Heart right ventricle (tissue), 16 donors: ENCODE measurements at regions not wholly inside any gene's neighbourhood (a gene's known extent, or its start where the extent isn't known, plus 50 kb on each side); places are given as distances from the start of the nearest gene placed in this dataset.

Experiments
- ATAC-seq, 8 donors: fragments of 200-7000 bp; cut with Tn5 transposase; one replicate each; pipeline ENCODE4 v1.9.1; 2020; ENCODE audit warnings: mild to moderate bottlenecking in 8 of 8, moderate library complexity in 8 of 8, moderate number of reproducible peaks in 1 of 8
- DNase-seq, 2 donors: peaks; one replicate each; pipeline ENCODE4 v3.0.0-alpha.2; 2020
- H3K27ac ChIP-seq, 10 donors: fragments of 200-600 bp; sonication (generic) in 2 of 10; one replicate each; pipeline versions ENCODE4 v1.5.0 to v1.8.0; 2020 to 2022; ENCODE audit warnings: mild to moderate bottlenecking in 3 of 10
- H3K27me3 ChIP-seq, 7 donors: fragments of 200-600 bp; one replicate each; pipeline ENCODE4 v1.8.0; 2021 to 2022; ENCODE audit warnings: mild to moderate bottlenecking in 2 of 7
- H3K36me3 ChIP-seq, 9 donors: fragments of 200-600 bp; sonication (generic) in 1 of 9; one replicate each; pipeline versions ENCODE4 v1.5.0 to v1.8.0; 2020 to 2022; ENCODE audit warnings: mild to moderate bottlenecking in 2 of 9
- H3K4me1 ChIP-seq, 9 donors: fragments of 200-600 bp; sonication (generic) in 1 of 9; one replicate each; pipeline versions ENCODE4 v1.5.0 to v1.8.0; 2020 to 2022; ENCODE audit warnings: mild to moderate bottlenecking in 4 of 9
- H3K4me3 ChIP-seq, 10 donors: fragments of 200-600 bp; sonication (generic) in 2 of 10; one replicate each; pipeline versions ENCODE4 v1.5.0 to v1.8.0; 2020 to 2022; ENCODE audit warnings: mild to moderate bottlenecking in 7 of 10, moderate library complexity in 2 of 10
- H3K9me3 ChIP-seq, 11 donors: fragments of 200-600 bp in 10 of 11; sonication (generic) in 2 of 11; one replicate each; pipeline versions ENCODE4 v1.5.0 to v1.8.0; 2013 to 2022; ENCODE audit warnings: mild to moderate bottlenecking in 2 of 11, control low read depth in 1 of 11, moderate library complexity in 1 of 11
- WGBS, 2 donors: extraction: QIAGEN DNeasy Blood & Tissue Kit; methylation state at CpG; one replicate each; pipeline ENCODE4 v1.1.7; 2013; ENCODE audit warnings: inconsistent platforms in 1 of 2; 5-methylcytosine and 5-hydroxymethylcytosine counted together
- intact Hi-C, 10 donors: fragments of 100-400 bp; cut with DNase I; formaldehyde crosslinking; loops; one replicate each; pipeline versions ENCODE4 v1.11.1 to v1.14.2; 2022
- TF ChIP-seq, protein P1 (sequence below), 9 donors: fragments of 200-600 bp; sonication (generic) in 2 of 9; IDR thresholded peaks; one replicate each; pipeline versions ENCODE4 v1.5.0 to v1.8.0; 2021 to 2022; ENCODE audit warnings: antibody characterized with exemption in 9 of 9, mild to moderate bottlenecking in 5 of 9, moderate library complexity in 1 of 9
- donor health status: Arrhythmogenic right ventricular cardiomyopathy.
- donor health status: ischemic (EF 13 %, LVEDD 7.1; RV severe dilation, severe dysfunction).
- donor health status: healthy with polysubstance abuse.
- donor health status: DM: no; HTN: yes; CAD: no.
- donor health status: DM: no; HTN: no; CAD: no.
- donor health status: ischemic (EF 25% LVEDD 6.9; RV normal size, moderate dysfunction).
- donor health status: ischemic (EF 25% LVEDD 5.7; RV mildly dilated, moderate dysfunction).
- donor health status: healthy.
- donor health status: DM: yes; HTN: yes; CAD: no.
- donor health status: Ischemic cardiomyopathy.
- donor health status: ischemic (EF 35%, LVEDD 5.7; RV mildly dilated, moderate dysfunction).
- donor health status: nonischemic (EF 11% LVEDD 7.7; RV severe dilation, severe dysfunction).
- donor health status: DM: yes; HTN: yes; CAD: no.
- donor health status: PGD.
- donor health status: ischemic (EF 29% LVEDD 5.4; RV normal size, mild dysfunction).
- donor health status: nonischemic (EF 23%, LVEDD 6.1; RV moderate dilation, normal function).

DNA sequence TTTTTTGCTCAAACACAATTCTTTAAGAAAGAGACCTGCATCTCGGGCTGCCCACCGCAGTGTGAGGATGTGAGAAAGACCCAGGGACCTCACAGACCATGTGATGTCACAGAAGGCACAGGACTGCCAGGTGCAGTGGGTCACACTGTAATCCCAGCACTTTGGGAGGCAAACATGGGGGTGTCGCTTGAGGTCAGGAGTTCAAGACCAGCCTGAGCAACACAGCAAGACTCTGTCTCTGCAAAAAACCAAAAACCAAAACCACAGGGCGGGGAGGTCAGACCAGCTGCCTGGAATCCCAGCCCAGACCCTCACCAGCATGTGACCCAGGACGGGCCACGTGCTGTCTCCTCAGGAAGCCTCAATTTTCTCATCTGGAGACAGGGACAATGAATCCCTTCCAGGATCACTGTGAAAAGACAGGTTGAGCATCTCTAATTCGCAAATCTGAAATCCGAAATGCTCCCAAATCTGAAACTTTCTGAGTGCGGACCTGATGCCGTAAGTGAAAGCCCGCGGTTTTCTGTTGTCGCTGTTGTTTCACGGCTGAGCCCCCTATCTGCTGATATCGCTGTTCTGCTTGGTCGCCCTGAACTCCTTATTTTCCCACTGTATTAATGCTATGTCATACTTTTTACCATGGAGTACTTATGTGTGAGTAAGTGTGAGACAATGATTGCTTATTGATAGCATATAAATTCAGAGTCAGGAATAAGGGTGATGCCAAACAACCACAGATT, 159.5 kb upstream of the PTPN1 start:
- no peaks in the 10 kb centered on the region for H3K36me3 ChIP-seq
- peaks cover 5 to 59% (median 22%) of the 10 kb centered on the region in 9 donors for H3K4me1 ChIP-seq
- no peak for ATAC-seq

DNA sequence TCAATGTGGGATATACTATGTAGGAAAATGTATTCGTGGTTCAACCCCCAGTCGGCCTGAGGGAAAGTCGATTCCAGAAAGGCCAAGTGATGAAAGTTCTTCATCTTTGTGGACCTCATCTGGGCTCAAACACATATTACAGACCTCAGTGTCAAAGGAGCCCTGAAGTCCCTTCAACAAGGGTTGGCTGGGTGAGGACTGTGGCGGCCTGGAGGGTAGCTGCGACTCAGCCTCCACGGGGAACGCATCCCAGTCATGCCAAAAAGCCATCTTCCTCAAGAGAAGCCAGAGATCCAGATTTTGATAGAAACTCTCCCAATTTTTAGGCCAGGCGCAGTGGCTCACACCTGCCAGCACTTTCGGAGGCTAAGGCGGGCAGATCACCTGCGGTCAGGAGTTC, 158.6 kb upstream of the PTPN1 start:
- no peak for ATAC-seq
- Histone ChIP-seq H3K27ac (no peak overlapping the region), H3K4me3 (no peak overlapping the region), H3K27me3 (no peaks in the 10 kb centered on the region), H3K9me3 (no peaks in the 10 kb centered on the region), H3K36me3 (no peaks in the 10 kb centered on the region), H3K4me1 (peaks cover 3 to 50% (median 14%) of the 10 kb centered on the region in 9 donors)
- intact Hi-C loops, result no loop called here
- TF ChIP-seq, protein P1, sequence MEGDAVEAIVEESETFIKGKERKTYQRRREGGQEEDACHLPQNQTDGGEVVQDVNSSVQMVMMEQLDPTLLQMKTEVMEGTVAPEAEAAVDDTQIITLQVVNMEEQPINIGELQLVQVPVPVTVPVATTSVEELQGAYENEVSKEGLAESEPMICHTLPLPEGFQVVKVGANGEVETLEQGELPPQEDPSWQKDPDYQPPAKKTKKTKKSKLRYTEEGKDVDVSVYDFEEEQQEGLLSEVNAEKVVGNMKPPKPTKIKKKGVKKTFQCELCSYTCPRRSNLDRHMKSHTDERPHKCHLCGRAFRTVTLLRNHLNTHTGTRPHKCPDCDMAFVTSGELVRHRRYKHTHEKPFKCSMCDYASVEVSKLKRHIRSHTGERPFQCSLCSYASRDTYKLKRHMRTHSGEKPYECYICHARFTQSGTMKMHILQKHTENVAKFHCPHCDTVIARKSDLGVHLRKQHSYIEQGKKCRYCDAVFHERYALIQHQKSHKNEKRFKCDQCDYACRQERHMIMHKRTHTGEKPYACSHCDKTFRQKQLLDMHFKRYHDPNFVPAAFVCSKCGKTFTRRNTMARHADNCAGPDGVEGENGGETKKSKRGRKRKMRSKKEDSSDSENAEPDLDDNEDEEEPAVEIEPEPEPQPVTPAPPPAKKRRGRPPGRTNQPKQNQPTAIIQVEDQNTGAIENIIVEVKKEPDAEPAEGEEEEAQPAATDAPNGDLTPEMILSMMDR (IDR thresholded peaks at IDR 0.05), result no peak
- DNase-seq, result no peak
- 95 to 97% methylated on average over 11 of the region's 11 CpGs for WGBS, 2 donors

More for the DNA sequence above, 159.5 kb upstream of the PTPN1 start:
- Histone ChIP-seq H3K9me3 (no peaks in the 10 kb centered on the region), H3K4me3 (no peak overlapping the region), H3K27me3 (no peaks in the 10 kb centered on the region), H3K27ac (peak overlapping the region in 1 of 10 donors; percentile 91)
- WGBS, 2 donors, result 95% methylated on average over 16 of the region's 16 CpGs
- TF ChIP-seq, protein P1 (IDR thresholded peaks at IDR 0.05), result no peak
- intact Hi-C loops, result no loop called here
- no peak for DNase-seq

DNA sequence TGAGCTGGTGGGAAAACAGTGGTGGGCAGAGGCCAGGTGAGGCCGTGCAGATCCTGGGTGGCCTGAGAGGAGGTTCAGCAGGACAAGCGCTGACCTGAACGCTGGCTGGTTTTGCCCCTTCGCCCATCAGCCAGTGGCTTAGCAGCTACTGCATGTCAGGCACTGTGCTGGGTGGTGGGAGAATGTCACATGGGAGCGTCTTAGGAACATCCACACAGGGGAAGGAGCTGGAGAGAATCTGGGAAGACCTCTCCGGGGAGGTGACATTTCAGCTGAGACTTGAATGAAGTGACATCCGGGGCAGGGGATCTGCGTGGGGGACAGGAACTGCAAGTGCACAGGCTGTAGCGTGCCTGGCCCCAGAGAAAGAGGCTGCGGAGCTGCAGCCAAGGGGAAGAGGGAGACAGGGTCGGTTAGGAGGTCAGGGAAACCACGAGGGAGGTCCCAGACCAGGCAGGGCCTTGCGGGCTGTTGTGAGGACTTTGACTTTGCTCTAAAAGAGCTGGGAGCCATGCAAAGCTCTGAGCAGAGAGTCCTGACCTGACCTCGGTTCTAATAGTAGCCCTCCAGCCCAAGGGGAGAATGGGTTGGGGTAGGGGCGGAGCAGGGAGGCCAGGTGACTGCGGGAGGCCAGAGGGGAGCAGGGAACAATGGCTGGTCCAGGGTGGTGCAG, 156.8 kb upstream of the PTPN1 start:
- no peaks in the 10 kb centered on the region for H3K9me3 ChIP-seq
- WGBS, 2 donors, result 58 to 68% methylated on average over 16 of the region's 16 CpGs
- H3K27ac ChIP-seq, result no peak overlapping the region
- intact Hi-C loops, result no loop called here
- peaks cover 0 to 33% (median 0%) of the 10 kb centered on the region in 9 donors for H3K4me1 ChIP-seq
- ATAC-seq (peak in 6 of 8 donors; percentile 25 to 69 (median 59)), DNase-seq (peak in 1 of 2 donors; percentile 50)
- TF ChIP-seq, protein P1 (IDR thresholded peaks at IDR 0.05), result no peak
- H3K27me3 ChIP-seq, result no peaks in the 10 kb centered on the region
- H3K36me3 ChIP-seq, result no peaks in the 10 kb centered on the region
- H3K4me3 ChIP-seq, result no peak overlapping the region

DNA sequence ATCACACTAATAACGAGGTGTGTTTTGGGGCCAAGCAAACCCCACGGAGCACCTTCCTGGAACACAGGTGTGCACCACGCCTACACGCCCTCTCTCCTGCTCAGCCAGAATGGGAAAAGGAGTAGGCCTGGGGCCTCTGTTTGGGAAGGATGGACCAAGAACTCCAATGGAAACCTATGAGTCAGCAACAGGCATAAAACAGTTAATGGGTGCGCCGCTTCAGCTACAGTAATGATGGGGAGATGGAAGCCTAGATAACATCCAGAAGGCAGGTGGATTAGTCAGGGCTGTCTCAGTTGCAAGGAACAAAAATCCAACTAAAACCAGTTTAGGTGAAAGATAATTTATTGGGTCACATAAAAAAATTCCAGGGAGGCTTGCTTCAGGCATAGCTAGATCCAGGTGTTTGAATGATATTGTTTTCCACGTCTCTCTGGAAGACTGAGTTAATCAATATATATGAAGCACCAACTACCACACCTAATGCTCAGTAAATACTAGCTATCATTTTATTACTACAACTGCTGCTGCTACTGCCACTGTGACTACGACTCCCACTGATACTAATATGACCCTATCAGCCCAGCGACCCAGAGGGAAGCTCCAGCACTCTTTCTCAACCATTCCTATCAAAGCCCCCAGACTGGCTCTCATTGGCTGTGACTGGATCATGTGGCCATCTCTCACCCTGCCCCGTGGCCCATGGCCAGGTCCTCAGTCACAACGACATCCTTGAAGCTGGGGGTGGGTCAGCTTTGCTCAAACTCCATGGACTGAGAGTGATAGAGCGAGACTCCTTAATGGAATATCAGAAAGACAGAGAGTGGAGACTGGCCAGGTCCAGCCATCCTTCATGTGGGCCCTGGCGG, 155.2 kb upstream of the PTPN1 start:
- 83% methylated on average over 13 of the region's 13 CpGs for WGBS, 2 donors
- DNase-seq, result no peak
- no peak overlapping the region for H3K27ac ChIP-seq

More for the DNA sequence above, 155.2 kb upstream of the PTPN1 start:
- Histone ChIP-seq H3K4me1 (peaks cover 0 to 17% (median 0%) of the 10 kb centered on the region in 9 donors), H3K9me3 (no peaks in the 10 kb centered on the region), H3K27me3 (no peaks in the 10 kb centered on the region), H3K4me3 (no peak overlapping the region), H3K36me3 (no peaks in the 10 kb centered on the region)
- no peak for ATAC-seq
- TF ChIP-seq, protein P1 (IDR thresholded peaks at IDR 0.05), result no peak
- intact Hi-C loops, result no loop called here
